DND-41 (cell line): ENCODE measurements at regions not wholly inside any gene's neighbourhood (a gene's known extent, or its start where the extent isn't known, plus 50 kb on each side); places are given as distances from the start of the nearest gene placed in this dataset.

Experiments
- ATAC-seq: fragments of 200-7000 bp; cut with Tn5 transposase; 3 replicates; pipeline ENCODE4 v1.9.1; 2021; ENCODE audit warnings: low read depth; ENCODE audit not compliant: insufficient read depth
- DNase-seq: peaks from one replicate; pipeline ENCODE4 v3.0.0-alpha.2; 2020
- H2AFZ ChIP-seq: 2 replicates; pipeline ENCODE4 v1.6.0; 2012; ENCODE audit warnings: low read depth, low read length
- H3K27ac ChIP-seq: 2 replicates; pipeline ENCODE4 v1.5.1; 2012; ENCODE audit warnings: low read length, inconsistent platforms
- H3K27me3 ChIP-seq: fragments of 200-600 bp; sonication (generic); 2 replicates; pipeline ENCODE4 v1.6.0; 2012; ENCODE audit warnings: low read length, mild to moderate bottlenecking, inconsistent platforms; ENCODE audit not compliant: insufficient read depth, poor library complexity
- H3K36me3 ChIP-seq: 2 replicates; pipeline ENCODE4 v1.5.1; 2012; ENCODE audit warnings: low read length, inconsistent platforms; ENCODE audit not compliant: insufficient read depth
- H3K4me1 ChIP-seq: 2 replicates; pipeline ENCODE4 v1.5.1; 2012; ENCODE audit warnings: mild to moderate bottlenecking, low read length; ENCODE audit not compliant: insufficient read depth
- H3K4me2 ChIP-seq: 2 replicates; pipeline ENCODE4 v1.6.0; 2012; ENCODE audit warnings: mild to moderate bottlenecking, moderate library complexity, low read length, inconsistent platforms; ENCODE audit not compliant: insufficient read depth
- H3K4me3 ChIP-seq, 2 experiments: fragments of 200-600 bp in 1 of 2; shearing (Covaris generic) in 1 of 2; 2 replicates each; pipeline ENCODE4 v1.5.1; 2012 to 2016; ENCODE audit warnings: inconsistent platforms in 2 of 2, low read length in 2 of 2, mild to moderate bottlenecking in 2 of 2, low read depth in 1 of 2, moderate library complexity in 1 of 2
- H3K79me2 ChIP-seq: 2 replicates; pipeline ENCODE4 v1.6.0; 2012; ENCODE audit warnings: low read length, inconsistent platforms; ENCODE audit not compliant: insufficient read depth
- H3K9ac ChIP-seq: 2 replicates; pipeline ENCODE4 v1.6.0; 2012; ENCODE audit warnings: low read depth, mild to moderate bottlenecking, inconsistent platforms, low read length, moderate library complexity
- H3K9me3 ChIP-seq: 2 replicates; pipeline ENCODE4 v1.5.1; 2012; ENCODE audit warnings: low read length, moderate library complexity, mild to moderate bottlenecking, inconsistent platforms; ENCODE audit not compliant: insufficient read depth, severe bottlenecking
- H4K20me1 ChIP-seq: 2 replicates; pipeline ENCODE4 v1.6.0; 2012; ENCODE audit warnings: low read length; ENCODE audit not compliant: insufficient read depth
- CTCF ChIP-seq: IDR thresholded peaks from 2 replicates; pipeline ENCODE4 v1.5.1; 2012; ENCODE audit warnings: borderline replicate concordance, low read length, moderate library complexity, mild to moderate bottlenecking; ENCODE audit not compliant: poor library complexity, severe bottlenecking; ENCODE audit errors: extremely low read depth
- EZH2 ChIP-seq: IDR thresholded peaks from 3 replicates; pipeline ENCODE4 v1.6.1; 2012; ENCODE audit warnings: borderline replicate concordance, low read depth, mild to moderate bottlenecking, moderate library complexity, low read length, inconsistent platforms; ENCODE audit not compliant: severe bottlenecking

- Histone ChIP-seq H4K20me1 (no peaks in the 10 kb centered on the region), H3K9ac (no peak overlapping the region), H2AFZ (no peak overlapping the region), H3K4me1 (no peaks in the 10 kb centered on the region), H3K4me3 (no peak overlapping the region), H3K36me3 (no peaks in the 10 kb centered on the region), H3K79me2 (no peaks in the 10 kb centered on the region), H3K9me3 (no peaks in the 10 kb centered on the region), H3K27ac (no peak overlapping the region), H3K4me2 (no peak overlapping the region), H3K27me3 (no peaks in the 10 kb centered on the region)
- DNase-seq: no peak
- no peak for TF ChIP-seq CTCF
- TF ChIP-seq EZH2: no peak
- no peak for ATAC-seq
Measured at GRCh38 chr22:48884324-48884723, 943.3 kb downstream of the BRD1 start.

GRCh38 chr22:48883211-48883960, 944.3 kb downstream of the BRD1 start:
- Histone ChIP-seq H3K4me1 (no peaks in the 10 kb centered on the region), H3K9ac (no peak overlapping the region), H4K20me1 (no peaks in the 10 kb centered on the region), H3K27ac (no peak overlapping the region), H3K4me2 (no peak overlapping the region), H3K4me3 (no peak overlapping the region), H3K36me3 (no peaks in the 10 kb centered on the region), H3K9me3 (no peaks in the 10 kb centered on the region), H3K27me3 (no peaks in the 10 kb centered on the region), H3K79me2 (no peaks in the 10 kb centered on the region), H2AFZ (no peak overlapping the region)
- TF ChIP-seq CTCF (no peak), EZH2 (no peak)
- DNase-seq (no peak), ATAC-seq (no peak)

- Histone ChIP-seq H3K36me3 (no peaks in the 10 kb centered on the region), H3K9ac (no peak overlapping the region), H3K4me2 (no peak overlapping the region), H4K20me1 (no peaks in the 10 kb centered on the region), H3K9me3 (no peaks in the 10 kb centered on the region), H3K4me1 (no peaks in the 10 kb centered on the region), H3K4me3 (no peak overlapping the region), H2AFZ (no peak overlapping the region), H3K79me2 (no peaks in the 10 kb centered on the region), H3K27me3 (no peaks in the 10 kb centered on the region), H3K27ac (no peak overlapping the region)
- TF ChIP-seq CTCF (no peak), EZH2 (no peak)
- DNase-seq (no peak), ATAC-seq (no peak)
Measured at GRCh38 chr22:48882636-48883200, 945.0 kb downstream of the BRD1 start.
